A549 (cell line): ENCODE measurements at regions not wholly inside any gene's neighbourhood (a gene's known extent, or its start where the extent isn't known, plus 50 kb on each side); places are given as distances from the start of the nearest gene placed in this dataset.

Experiments used
- CHD2 ChIP-seq: fragments of 150-350 bp; IDR thresholded peaks from 2 replicates; pipeline ENCODE4 v1.6.1; 2014; ENCODE audit warnings: low read length; ENCODE audit not compliant: partially characterized antibody
- CTCF ChIP-seq: fragments of >200 bp; sonication (Bioruptor Twin); formaldehyde crosslinking; IDR thresholded peaks from 3 replicates; pipeline ENCODE4 v1.5.1; 2016
- EP300 ChIP-seq, 2 experiments: fragments of >200 bp; sonication (Bioruptor Twin); formaldehyde crosslinking; IDR thresholded peaks; 2 replicates in 1 of 2; 3 replicates in 1 of 2; pipeline ENCODE4 v1.6.1; 2016 to 2017
- RAD21 ChIP-seq, 2 experiments: fragments of >200 bp in 1 of 2; sonication (Bioruptor Twin) in 1 of 2; formaldehyde crosslinking in 1 of 2; IDR thresholded peaks in 1 of 2; conservative IDR thresholded peaks in 1 of 2; 2 replicates in 1 of 2; 3 replicates in 1 of 2; pipeline ENCODE4 v1.6.1; 2012 to 2018; ENCODE audit warnings: inconsistent platforms in 1 of 2
- RNF2 ChIP-seq: fragments of 200-600 bp; sonication (generic); IDR thresholded peaks from 2 replicates; pipeline ENCODE4 v1.6.1; 2016; ENCODE audit warnings: low read depth, mild to moderate bottlenecking, antibody characterized with exemption, moderate library complexity, borderline replicate concordance
- SMC3 ChIP-seq: fragments of >200 bp; sonication (Bioruptor Twin); formaldehyde crosslinking; IDR thresholded peaks from 3 replicates; pipeline ENCODE4 v1.6.1; 2018; ENCODE audit warnings: inconsistent platforms

GRCh38 chr1:87466621-87467020, 137.9 kb downstream of the LMO4 start:
- no peak for TF ChIP-seq CHD2
- no peak for TF ChIP-seq SMC3
- TF ChIP-seq EP300 (IDR thresholded peaks at IDR 0.05) = no peak
- TF ChIP-seq CTCF = no peak
- no peak for TF ChIP-seq RAD21 (conservative IDR thresholded peaks at IDR 0.05 in 1 of 2, IDR thresholded peaks at IDR 0.05 in 1 of 2)
- TF ChIP-seq RNF2 = no peak
